Left ventricle myocardium superior (tissue), 1 donor: ENCODE measurements at regions not wholly inside any gene's neighbourhood (a gene's known extent, or its start where the extent isn't known, plus 50 kb on each side); places are given as distances from the start of the nearest gene placed in this dataset.

ENCODE experiments used
- ATAC-seq: fragments of 200-7000 bp; cut with Tn5 transposase; one replicate; pipeline ENCODE4 v1.9.1; 2020; ENCODE audit warnings: mild to moderate bottlenecking, moderate library complexity
- DNase-seq: peaks from one replicate; pipeline ENCODE4 v3.0.0-alpha.2; 2020
- intact Hi-C: fragments of 100-400 bp; cut with micrococcal nuclease; formaldehyde crosslinking; loops from one replicate; pipeline ENCODE4 v1.11.0; 2022
- donor health status: DM: no; HTN: yes; CAD: no; lungs with severe emphysema.

DNA sequence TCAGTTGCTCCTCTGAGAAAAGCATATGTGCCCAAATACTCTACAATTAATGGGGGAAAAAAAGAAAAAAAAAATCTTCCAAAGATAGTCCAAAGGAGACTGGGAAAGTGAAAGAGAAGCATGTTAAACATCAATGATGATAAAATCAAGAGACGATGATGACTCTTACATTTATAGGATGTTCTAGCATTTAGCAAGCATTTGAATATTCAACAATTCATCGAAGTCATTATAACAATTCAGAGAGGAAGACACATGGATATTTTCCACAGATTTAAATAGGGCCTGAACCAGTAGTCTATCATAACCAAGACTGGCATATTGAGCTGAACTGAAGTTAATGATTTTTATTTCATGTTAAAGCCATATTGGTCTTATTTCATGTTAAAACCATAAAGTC, 528.4 kb downstream of the INHBA start:
- intact Hi-C loops: no loop called here
- no peak for ATAC-seq
- DNase-seq: no peak

DNA sequence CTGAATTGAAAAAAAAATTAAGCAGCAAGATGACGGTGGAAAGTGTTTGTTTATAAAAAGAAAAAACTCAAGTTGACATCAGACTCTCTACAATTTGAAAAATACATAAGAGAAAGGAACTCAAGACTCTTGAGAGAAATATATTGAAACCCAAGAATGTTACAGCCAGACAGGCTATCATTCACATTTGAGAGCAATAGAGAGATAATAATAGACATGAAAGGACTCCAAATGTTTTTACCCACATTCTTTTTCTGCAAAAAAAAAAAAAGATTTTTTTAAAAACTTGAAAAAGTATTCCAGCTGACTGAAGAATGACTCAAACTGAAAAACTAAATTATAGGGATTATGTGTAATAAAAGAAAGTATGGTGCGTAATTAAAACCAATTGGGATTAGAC, 532.4 kb downstream of the INHBA start:
- DNase-seq: no peak
- intact Hi-C loops: no loop called here
- no peak for ATAC-seq

DNA sequence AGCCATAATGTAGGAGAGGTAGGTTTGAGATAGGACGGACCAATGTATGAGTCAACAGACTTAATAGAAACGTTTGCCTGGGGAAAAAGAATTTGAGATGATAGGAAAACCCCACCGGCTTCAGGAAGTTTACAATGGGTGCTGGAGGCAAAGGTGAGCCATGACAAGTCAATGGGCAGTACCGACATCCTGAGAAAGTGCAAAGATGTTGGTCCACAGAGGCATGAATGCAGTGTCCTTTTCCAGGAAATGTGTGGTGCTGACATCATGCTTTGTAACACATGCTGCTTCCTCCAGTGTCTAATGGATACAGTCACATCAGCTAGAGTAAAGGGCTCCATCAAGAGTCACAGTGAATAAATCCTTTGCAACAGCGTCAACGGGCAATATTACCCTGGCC, 533.6 kb downstream of the INHBA start:
- intact Hi-C loops: no loop called here
- ATAC-seq (no peak), DNase-seq (no peak)

DNA sequence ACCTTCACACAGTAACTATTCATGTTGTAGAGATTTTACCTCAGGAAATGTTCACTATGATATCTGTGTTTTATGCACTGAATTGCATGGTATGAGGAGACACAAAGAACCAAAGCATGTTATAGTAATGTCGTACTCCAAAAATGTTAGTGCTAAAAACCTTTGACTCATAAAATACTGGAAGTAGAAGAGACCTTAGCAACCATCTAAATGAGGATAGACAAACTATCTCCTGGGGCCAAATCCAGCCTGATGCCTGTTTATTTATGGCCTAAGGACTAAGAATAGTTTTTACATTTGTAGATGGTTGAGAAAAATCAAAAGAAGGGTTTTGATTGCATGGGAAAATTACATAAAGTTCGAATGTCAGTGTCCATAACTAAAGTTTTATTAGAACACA, 535.1 kb downstream of the INHBA start:
- intact Hi-C loops: no loop called here
- DNase-seq: no peak
- ATAC-seq: no peak

DNA sequence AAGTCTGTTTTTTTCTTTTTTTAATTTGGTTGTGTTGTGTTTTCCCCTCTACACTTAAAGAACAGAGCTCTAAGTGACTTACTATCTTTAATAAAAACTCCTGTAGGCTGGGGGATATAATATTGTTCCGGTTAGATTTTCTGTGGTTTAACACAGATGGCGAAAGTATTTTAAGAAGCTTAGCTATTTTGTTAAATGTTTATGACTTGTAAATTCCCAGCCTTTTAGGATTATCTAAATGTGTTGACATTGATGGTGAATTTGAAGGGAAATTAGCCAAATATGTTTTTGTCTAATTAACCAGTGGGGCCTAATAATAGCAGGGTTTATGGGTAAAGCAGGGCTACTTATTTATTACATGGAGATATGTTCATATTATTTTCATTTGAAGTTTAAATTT, 538.5 kb downstream of the INHBA start:
- ATAC-seq (no peak), DNase-seq (no peak)
- intact Hi-C loops: no loop called here

DNA sequence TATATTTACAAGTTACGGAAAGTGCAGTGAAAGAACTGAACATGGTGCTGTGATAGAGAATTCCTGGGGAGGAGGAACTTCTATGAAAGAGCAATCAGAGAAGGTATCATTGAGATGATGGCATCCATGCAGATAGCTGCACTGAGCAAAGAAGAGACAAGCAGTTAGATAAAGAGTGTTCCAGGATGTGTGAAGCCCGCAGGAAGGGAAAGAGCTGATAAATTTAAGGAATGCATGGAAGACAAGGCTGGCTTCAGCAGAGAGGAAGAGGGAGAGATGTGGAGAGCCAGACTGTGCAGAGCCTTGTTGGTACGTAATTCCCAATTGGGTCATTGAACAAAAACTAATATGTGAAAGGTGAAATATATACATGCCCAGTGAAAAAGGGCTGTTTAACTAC, 538.9 kb downstream of the INHBA start:
- DNase-seq (no peak), ATAC-seq (no peak)
- intact Hi-C loops: no loop called here

DNA sequence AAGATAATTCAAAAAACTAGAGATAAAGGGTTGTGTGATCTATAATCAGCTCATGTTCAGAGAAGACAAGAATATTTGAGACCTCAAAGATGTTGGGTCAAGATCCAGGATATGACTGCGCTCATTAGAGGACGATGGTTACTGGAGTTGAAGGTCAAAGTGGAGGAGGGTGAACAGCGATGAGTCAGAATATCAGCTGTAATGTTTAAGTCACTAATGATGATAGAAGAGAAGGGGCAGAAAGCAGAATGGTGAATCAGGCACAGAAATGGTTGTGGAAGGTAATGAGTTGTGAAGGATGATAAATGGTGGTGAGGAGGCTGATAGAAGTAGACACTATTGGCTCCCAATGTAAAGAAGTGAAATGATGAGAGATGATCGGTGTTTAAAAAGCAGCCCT, 540.3 kb downstream of the INHBA start:
- DNase-seq (no peak), ATAC-seq (no peak)
- intact Hi-C loops: no loop called here

DNA sequence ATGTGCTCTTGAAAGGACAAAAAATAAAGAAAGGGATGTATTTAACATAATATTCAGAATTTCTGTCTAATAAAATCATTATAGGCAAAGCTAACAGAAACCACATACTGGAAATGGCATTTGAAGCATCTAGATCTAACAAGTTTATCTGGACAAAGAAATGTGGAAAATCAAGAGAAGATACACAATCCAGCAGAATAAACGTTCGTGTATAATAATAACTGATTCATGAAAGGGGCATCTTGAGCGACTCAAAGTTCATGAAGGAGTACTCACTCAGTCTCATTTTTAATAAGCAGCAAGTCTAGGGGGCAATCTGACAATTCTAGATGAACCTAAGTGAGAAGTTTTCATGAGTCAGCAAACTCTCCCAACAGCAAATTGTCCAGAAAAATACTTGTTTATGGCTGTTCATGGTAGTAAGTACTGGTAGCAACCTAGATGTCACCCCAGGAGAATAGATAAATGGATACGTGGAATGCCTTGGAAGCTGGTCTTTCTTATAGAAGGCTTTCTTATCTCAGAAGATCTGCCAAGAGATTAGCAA, 541.8 kb downstream of the INHBA start:
- intact Hi-C loops: no loop called here

DNA sequence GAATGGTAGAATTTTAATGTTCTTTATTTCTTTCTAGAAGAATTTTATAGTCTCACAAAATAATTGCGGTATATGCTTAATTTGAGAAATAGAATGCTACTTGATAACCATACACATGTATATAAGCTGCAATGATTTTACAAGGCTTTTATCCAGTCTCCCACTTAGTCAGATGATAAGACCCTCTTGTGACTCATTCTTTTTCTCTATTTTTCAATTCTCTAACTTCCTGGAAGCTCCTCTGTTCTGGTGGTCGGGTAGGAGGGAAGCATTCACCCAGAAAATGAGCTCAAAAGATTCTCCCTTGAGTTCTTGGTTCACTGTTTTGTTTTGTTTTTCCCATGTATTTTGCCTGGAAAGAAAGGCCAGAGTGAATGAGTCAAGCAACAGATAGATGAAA, 546.6 kb downstream of the INHBA start:
- no peak for DNase-seq
- intact Hi-C loops: no loop called here
- no peak for ATAC-seq

More for the DNA sequence above, 541.8 kb downstream of the INHBA start:
- ATAC-seq (no peak), DNase-seq (no peak)

DNA sequence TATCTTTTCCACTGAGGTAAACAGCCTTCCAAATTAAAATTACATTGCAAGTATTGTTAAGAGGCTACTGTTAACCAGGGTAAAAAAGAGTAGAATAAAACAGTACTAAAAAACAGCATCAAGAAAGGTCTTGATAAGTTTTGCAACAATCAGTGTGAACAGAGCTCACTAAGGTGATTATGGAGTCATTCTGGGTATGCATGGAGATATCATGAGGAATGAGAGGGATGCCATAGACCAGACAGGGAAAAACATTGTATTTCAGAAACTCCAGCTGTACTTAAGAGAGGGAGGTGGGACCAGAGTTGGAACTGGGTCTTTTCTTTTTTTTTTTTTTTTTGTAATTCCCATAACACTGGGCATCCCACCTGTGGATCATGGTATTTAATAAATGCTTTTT, 549.6 kb downstream of the INHBA start:
- ATAC-seq: no peak
- intact Hi-C loops: no loop called here
- no peak for DNase-seq

DNA sequence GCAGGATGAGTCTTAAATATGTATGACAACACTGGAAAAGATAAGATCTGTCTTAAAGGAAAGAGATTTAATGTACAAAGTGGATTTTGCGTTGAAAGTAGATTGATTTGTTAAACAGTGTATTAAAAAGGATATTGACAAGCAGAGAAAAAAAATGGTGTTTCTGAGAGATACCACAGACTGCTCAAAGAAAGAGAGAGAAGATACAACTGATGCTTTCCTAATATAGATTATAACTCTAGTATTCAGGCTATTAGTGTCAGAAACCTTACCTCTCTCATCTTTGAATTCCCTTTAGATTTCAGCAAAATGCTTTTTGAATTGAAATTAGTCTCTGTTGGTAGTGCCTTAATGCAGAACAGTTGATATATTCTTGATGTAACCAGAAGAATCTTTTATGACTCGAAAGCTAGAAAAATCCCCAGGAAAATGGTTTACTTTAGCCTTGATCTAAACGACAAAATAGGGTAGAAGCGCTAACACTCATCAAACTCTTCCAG, 550.7 kb downstream of the INHBA start:
- DNase-seq (no peak), ATAC-seq (no peak)
- intact Hi-C loops: no loop called here

DNA sequence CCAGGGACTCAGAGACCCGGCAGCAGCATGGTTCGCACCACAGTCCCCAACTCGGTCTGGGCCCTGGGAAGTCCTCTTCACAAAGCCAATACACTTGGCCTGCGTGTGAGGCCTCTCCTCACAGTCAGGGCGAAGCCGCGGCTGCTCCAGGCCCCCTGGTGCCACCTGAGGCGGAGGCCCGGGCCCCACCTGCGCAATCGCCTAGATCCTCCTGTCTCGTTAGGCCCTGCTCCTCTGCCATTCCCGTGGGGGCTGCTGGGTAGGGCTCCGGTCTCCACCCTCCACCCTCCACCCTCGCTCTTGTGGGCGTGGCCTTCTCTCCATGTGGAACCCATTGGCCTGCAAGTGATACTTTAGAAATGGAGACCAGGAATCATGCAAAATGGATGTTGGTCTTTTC, 553.3 kb downstream of the INHBA start:
- DNase-seq (no peak), ATAC-seq (no peak)
- intact Hi-C loops: no loop called here

DNA sequence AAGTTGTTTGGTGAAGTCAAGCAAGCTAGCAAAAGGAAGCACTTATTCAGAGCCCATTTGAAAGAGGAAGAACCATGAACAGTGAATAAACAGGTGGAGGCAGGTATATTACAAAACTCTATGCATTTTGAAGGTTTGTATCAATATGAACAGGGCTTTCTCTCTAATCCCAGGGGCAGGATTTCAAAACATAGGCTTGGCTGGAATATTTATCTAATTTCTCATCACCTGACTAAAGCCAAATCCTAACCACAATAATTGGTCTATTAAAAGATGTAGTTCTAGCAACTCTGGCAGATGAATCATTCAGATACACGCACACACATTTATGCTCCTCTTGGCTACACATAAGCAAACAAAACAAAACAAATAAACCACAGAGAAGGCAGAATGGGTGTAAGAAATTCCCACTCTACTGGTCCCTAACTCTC, 554.4 kb downstream of the INHBA start:
- DNase-seq (no peak), ATAC-seq (no peak)
- intact Hi-C loops: no loop called here

DNA sequence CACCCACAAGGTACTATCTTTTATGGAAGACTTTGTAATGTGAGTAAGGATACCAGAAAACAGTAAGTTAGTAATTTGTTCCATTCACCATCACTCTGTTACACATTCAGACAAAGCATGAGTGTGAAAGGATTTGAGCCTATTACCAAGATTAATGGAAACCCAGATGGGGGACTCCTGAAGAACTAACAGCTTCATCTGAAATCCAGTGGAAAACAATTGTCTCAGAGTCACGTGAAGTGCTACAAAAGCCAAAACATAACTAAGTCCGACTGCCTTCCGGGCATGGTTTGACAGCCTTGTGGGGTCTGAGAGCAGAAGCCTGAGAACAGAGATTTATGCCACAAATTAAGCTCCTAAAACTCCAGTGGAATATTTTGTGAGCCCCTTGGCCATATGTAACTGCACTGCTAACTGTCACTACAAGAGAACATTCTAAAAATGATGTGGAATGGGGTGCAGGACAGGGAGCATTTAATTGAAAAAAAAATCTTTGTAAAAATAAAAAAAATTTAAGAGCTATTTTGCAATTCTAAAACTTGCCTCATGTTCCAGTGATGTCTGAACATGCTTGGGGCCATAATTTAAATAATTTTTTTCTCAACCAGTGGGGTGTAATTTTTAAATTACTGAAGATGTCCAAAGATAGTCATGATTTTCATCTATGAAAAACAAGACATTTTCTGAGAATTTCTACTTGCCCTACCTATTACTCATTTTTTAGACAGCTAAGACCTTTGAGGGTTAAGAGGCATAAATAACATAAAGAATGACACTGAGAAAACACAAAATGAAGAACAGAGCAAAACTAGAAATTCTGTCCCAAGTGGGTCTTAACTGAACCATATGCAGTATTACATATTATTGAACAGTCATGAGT, 555.0 kb downstream of the INHBA start:
- no peak for ATAC-seq
- no peak for DNase-seq
- intact Hi-C loops: no loop called here

DNA sequence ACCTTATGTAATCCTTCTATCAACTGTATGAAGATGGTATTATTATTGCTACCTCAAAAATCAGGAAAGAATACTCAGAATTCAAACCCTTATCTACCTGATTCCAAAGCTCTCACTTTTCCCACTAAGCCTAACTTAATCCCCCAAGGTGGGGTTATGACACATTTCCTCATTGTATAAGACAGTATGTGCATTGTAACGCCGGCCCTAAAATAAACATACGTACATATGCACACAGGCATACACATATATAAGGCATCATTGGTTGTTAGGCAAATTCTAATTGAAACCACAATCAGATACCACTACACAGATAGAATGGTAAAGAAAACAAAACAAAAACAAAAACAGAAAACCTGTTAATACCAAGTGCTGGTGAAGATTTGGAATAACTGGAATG, 556.5 kb downstream of the INHBA start:
- ATAC-seq (no peak), DNase-seq (no peak)
- intact Hi-C loops: no loop called here

DNA sequence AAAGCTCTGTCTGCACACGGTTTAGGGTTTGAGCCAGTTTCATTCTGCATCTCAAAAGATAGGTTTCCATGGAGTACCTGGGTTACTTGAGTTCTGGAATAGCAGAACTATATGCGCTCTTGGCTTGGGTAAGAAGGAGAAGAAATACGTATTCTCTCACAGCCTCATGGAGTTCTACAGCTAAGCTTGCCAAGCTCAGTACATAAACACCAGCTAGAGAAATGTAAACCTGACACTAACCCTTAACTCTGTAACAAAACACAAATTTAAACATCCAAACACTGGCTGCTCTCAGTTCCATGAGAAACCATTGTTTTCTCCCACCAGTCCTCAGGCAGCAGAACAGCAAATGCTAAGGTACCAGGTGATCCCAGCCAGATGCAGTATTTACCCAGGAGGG, 557.2 kb downstream of the INHBA start:
- ATAC-seq (no peak), DNase-seq (no peak)
- intact Hi-C loops: no loop called here

DNA sequence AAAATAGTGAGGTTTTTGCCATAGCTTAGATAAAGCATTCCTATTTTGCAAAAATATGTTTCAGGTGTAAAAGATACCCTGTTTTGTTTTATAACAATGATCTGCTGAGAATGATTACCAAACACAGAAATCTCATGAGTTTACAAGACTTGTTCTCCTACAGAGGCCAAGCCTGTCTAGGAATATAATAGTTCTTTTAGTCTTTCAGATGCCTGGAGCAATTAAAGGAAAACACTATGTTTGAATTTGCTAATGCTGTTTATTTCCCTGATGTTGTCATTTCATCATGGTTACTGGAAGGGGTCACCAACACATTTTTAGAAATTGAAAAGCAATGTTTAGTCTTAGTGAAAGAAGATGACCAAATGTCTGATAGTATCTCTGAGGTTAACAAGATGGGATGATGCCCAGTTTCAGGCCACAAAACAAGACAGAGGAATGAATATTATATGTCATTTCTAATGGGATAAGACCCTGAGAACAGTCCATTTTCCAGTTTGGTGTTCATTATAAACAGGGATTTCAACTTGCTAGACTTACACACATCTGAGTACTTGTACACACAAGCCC, 559.9 kb downstream of the INHBA start:
- intact Hi-C loops: no loop called here
- DNase-seq (no peak), ATAC-seq (no peak)

DNA sequence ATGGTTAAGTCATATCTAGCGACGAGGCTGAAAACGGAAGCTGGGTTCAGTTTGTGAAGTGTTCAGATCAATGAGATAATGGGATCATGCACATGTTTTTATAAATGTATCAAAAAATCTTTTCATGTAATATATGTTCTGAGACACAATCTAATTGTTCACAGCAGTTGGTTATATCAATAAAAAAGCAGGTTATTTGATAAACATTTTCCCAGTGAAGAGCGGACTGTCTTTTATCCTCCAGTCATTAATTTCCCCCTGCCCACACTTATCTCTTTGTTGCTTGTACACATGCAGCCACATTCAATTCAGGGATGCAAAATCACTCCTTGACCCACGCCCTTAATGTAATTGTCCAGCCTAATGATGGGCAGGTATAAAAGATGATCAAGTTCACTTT, 563.1 kb downstream of the INHBA start:
- DNase-seq: no peak
- ATAC-seq: no peak
- intact Hi-C loops: no loop called here

DNA sequence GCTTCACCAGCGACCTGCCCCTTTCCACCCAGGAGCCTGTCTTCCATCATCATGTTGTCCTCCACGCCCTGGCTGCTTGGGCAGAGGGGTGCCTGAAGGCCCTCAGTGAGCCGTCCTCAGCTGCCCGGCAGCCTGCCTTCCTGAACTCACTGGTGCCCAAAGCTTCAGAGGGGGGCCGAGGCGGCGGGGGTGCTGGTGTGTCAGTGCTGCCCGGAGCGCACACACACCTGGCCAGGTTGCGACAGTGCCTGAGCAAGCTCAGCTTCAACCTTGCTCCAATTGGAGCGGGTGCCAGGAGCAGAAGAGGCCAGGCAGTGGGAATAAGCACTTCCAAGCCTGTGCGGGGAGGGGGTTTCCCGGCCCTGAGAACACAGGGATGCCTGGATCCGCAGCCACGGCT, 566.3 kb downstream of the INHBA start:
- intact Hi-C loops: no loop called here
- ATAC-seq (no peak), DNase-seq (no peak)

DNA sequence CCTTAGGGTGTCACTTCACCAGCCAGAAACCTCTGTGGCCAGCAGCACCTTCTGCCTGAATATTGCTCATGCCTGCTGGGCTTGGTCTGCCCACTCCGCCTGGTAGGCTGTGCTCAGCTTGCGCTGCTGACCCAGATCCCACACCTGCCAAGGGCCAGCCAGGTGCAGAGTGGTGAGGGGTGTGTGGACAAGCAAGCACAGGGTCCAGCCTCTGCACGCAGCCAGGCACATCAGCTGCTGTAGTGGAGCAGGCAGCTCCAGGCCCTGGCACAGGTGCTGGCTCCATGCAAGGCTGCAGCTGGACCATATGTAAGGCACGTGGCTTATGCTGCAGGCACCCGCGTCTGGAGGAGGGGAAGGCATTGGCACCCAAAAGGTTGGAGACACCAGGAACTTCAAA, 567.4 kb downstream of the INHBA start:
- ATAC-seq: no peak
- intact Hi-C loops: no loop called here
- no peak for DNase-seq
